ENCODE measurements at regions not wholly inside any gene's neighbourhood (a gene's known extent, or its start where the extent isn't known, plus 50 kb on each side); places are given as distances from the start of the nearest gene placed in this dataset.

DNA sequence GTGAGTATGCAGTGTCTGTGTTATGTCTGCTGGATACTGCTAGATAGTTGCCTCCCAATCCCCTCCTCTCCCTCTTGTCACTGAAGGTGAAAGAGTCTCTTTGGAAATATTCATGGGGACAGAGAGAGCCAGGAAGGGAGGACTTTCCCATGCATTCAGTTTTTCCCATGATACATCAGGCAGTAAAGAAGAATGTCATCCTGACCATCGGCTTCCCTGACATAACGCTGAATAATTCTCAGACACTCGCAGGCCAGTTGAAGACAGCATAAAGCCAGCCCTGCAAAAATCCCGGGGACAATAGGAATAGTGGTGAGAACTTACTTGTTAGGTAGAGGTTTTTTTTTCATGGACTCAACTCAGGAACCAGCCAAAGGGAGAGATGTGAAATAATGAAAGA, 58.1 kb downstream of the KLF4 start:
- Histone ChIP-seq H4K20me1 (ENCODE audit: control insufficient read depth, insufficient read depth, low read depth, low read length) (no peaks in the 10 kb centered on the region), H3K36me3 (ENCODE audit: control insufficient read depth, low read length) (no peaks in the 10 kb centered on the region)
- TF ChIP-seq EZH2phosphoT487 (IDR thresholded peaks at IDR 0.05; ENCODE audit: borderline replicate concordance, low read length): no peak
- TF ChIP-seq, protein P1, sequence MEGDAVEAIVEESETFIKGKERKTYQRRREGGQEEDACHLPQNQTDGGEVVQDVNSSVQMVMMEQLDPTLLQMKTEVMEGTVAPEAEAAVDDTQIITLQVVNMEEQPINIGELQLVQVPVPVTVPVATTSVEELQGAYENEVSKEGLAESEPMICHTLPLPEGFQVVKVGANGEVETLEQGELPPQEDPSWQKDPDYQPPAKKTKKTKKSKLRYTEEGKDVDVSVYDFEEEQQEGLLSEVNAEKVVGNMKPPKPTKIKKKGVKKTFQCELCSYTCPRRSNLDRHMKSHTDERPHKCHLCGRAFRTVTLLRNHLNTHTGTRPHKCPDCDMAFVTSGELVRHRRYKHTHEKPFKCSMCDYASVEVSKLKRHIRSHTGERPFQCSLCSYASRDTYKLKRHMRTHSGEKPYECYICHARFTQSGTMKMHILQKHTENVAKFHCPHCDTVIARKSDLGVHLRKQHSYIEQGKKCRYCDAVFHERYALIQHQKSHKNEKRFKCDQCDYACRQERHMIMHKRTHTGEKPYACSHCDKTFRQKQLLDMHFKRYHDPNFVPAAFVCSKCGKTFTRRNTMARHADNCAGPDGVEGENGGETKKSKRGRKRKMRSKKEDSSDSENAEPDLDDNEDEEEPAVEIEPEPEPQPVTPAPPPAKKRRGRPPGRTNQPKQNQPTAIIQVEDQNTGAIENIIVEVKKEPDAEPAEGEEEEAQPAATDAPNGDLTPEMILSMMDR (IDR thresholded peaks at IDR 0.05; ENCODE audit: low read depth, low read length, poor library complexity, severe bottlenecking): no peak

DNA sequence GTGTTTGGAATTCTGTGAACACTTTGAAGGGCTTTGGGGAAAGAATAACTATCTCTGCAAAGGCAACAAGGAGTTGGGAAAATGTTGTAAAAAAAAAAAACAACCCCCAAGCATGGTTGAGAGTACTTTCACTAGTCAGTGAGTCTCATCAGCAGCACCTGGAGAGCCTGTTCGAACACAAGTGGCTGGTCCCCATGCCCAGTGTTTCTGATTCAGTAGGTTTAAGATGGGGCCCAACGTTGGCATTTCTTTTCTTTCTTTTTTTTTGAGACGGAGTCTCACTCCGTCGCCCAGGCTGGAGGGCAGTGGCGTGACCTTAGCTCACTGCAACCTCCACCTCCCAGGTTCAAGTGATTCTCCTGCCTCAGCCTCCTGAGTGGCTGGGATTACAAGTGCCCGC, 59.5 kb downstream of the KLF4 start:
- Histone ChIP-seq H3K4me1 (ENCODE audit: control insufficient read depth, low read length) (peaks cover under 1% of the 10 kb centered on the region; the same call in 1 of the 2 replicates), H3K27ac (ENCODE audit: low read depth, low read length) (no peak overlapping the region), H4K20me1 (ENCODE audit: control insufficient read depth, insufficient read depth, low read depth, low read length) (no peaks in the 10 kb centered on the region), H3K27me3 (ENCODE audit: control insufficient read depth, low read length) (no peaks in the 10 kb centered on the region), H3F3A (ENCODE audit: control insufficient read depth, insufficient read depth) (no peaks in the 10 kb centered on the region), H3K36me3 (ENCODE audit: control insufficient read depth, low read length) (no peaks in the 10 kb centered on the region), H3K4me2 (ENCODE audit: low read length) (no peak overlapping the region), H3K9me3 (ENCODE audit: control insufficient read depth, insufficient read depth, low read length) (no peaks in the 10 kb centered on the region), H3K9me2 (replicated peaks; ENCODE audit: control insufficient read depth, low read length) (no peaks in the 10 kb centered on the region), H3K79me2 (ENCODE audit: control insufficient read depth, low read length) (no peaks in the 10 kb centered on the region), H3K4me3 (ENCODE audit: low read length) (no peak overlapping the region)
- TF ChIP-seq, protein P1 (IDR thresholded peaks at IDR 0.05; ENCODE audit: low read depth, low read length, poor library complexity, severe bottlenecking): no peak
- TF ChIP-seq EZH2phosphoT487 (IDR thresholded peaks at IDR 0.05; ENCODE audit: borderline replicate concordance, low read length): no peak

More for the DNA sequence above, 58.1 kb downstream of the KLF4 start:
- Histone ChIP-seq H3K27me3 (ENCODE audit: control insufficient read depth, low read length) (no peaks in the 10 kb centered on the region), H3K27ac (ENCODE audit: low read depth, low read length) (no peak overlapping the region), H3K4me3 (ENCODE audit: low read length) (no peak overlapping the region), H3K4me2 (ENCODE audit: low read length) (no peak overlapping the region), H3F3A (ENCODE audit: control insufficient read depth, insufficient read depth) (no peaks in the 10 kb centered on the region), H3K79me2 (ENCODE audit: control insufficient read depth, low read length) (no peaks in the 10 kb centered on the region), H3K9me2 (replicated peaks; ENCODE audit: control insufficient read depth, low read length) (no peaks in the 10 kb centered on the region), H3K9me3 (ENCODE audit: control insufficient read depth, insufficient read depth, low read length) (no peaks in the 10 kb centered on the region), H3K4me1 (ENCODE audit: control insufficient read depth, low read length) (no peaks in the 10 kb centered on the region)

DNA sequence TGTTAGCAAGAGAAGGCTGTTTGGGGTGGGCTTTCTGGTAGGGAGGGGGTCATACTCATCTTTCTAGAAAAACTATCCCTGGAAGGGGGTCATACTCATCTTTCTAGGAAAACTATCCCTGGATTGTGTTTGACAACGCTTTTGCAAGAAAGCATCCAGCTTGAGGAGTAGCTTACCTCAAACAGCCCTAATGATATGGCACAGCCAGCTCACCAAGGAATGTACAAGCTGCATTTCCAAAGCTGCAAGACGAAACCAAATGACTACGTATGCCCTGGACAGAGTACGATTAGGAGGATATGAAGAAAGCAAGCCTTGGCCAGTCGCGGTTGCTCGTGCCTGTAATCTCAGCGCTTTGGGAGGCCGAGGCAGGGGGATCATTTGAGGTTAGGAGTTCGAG, 63.4 kb downstream of the KLF4 start:
- Histone ChIP-seq H3K4me1 (ENCODE audit: control insufficient read depth, low read length) (peaks cover 4% of the 10 kb centered on the region; the same call in 1 of the 2 replicates), H3K4me3 (ENCODE audit: low read length) (no peak overlapping the region), H3K4me2 (ENCODE audit: low read length) (no peak overlapping the region), H3K27me3 (ENCODE audit: control insufficient read depth, low read length) (no peaks in the 10 kb centered on the region), H3K9me2 (replicated peaks; ENCODE audit: control insufficient read depth, low read length) (no peaks in the 10 kb centered on the region), H3K79me2 (ENCODE audit: control insufficient read depth, low read length) (no peaks in the 10 kb centered on the region), H3K36me3 (ENCODE audit: control insufficient read depth, low read length) (no peaks in the 10 kb centered on the region), H3K27ac (ENCODE audit: low read depth, low read length) (no peak overlapping the region), H4K20me1 (ENCODE audit: control insufficient read depth, insufficient read depth, low read depth, low read length) (no peaks in the 10 kb centered on the region), H3K9me3 (ENCODE audit: control insufficient read depth, insufficient read depth, low read length) (no peaks in the 10 kb centered on the region), H3F3A (ENCODE audit: control insufficient read depth, insufficient read depth) (no peaks in the 10 kb centered on the region)
- no peak for TF ChIP-seq EZH2phosphoT487 (IDR thresholded peaks at IDR 0.05; ENCODE audit: borderline replicate concordance, low read length)
- TF ChIP-seq, protein P1 (IDR thresholded peaks at IDR 0.05; ENCODE audit: low read depth, low read length, poor library complexity, severe bottlenecking): no peak

Data from DOHH2 (cell line).